HUES48 (cell line): ENCODE measurements at regions not wholly inside any gene's neighbourhood (a gene's known extent, or its start where the extent isn't known, plus 50 kb on each side); places are given as distances from the start of the nearest gene placed in this dataset.

Source experiments
- H3K27ac ChIP-seq: one replicate; pipeline ENCODE4 v1.7.0; 2013; ENCODE audit warnings: low read depth, low read length, inconsistent platforms
- H3K27me3 ChIP-seq: 2 replicates; pipeline ENCODE4 v1.6.1; 2013; ENCODE audit warnings: mild to moderate bottlenecking, low read length; ENCODE audit not compliant: control insufficient read depth, insufficient read depth
- H3K36me3 ChIP-seq: 2 replicates; pipeline ENCODE4 v1.6.1; 2013; ENCODE audit warnings: low read length; ENCODE audit not compliant: control insufficient read depth, insufficient read depth
- H3K4me1 ChIP-seq: 2 replicates; pipeline ENCODE4 v1.6.1; 2013; ENCODE audit warnings: mild to moderate bottlenecking, low read length; ENCODE audit not compliant: control insufficient read depth, insufficient read depth
- H3K4me3 ChIP-seq: 2 replicates; pipeline ENCODE4 v1.5.1; 2013; ENCODE audit warnings: mild to moderate bottlenecking, low read depth, low read length
- H3K9ac ChIP-seq: 2 replicates; pipeline ENCODE4 v1.6.1; 2013; ENCODE audit warnings: mild to moderate bottlenecking, low read depth, low read length, moderate library complexity
- H3K9me3 ChIP-seq: 2 replicates; pipeline ENCODE4 v1.6.1; 2013; ENCODE audit warnings: low read length; ENCODE audit not compliant: control insufficient read depth, insufficient read depth

DNA sequence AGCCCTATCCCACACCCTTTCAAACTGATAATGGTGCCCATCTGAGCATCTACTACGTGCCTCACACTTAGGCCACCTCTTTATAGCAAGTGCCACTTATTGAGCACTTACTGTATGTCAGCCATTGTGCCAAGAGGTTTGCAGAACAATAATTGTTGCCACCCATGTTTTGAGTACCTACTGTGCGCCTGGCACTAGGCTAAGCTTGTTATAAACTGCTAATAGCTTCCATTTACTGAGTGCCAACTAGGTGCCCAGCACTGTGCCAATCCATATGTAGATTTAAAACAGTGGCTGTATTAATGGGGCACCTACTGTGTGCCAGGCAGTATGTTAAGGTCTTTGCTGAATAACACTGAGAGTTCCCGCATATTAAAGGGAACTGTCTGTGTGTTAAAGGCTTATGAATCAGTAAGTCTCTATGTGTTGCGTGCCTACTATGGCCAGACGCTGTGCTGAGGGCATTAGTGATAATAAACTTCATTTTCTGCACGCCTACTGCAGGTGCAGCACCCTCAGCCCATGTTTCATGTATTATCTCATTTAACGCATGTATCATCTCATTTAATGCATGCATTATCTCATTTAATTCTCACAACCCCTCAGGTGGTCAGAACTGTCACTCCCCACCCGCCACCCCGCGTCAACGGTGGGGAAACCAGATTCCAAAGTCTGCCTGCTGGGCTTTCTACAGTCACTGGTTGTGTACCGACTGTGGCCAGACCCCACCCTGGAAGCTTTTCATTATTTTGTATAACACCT is 105.0 kb downstream of the PTPRS start:
- Histone ChIP-seq H3K36me3 (peaks cover 36% of the 10 kb centered on the region), H3K4me1 (no peaks in the 10 kb centered on the region; the same call in 1 of the 2 replicates), H3K9ac (no peak overlapping the region), H3K4me3 (no peak overlapping the region), H3K27ac (no peak overlapping the region), H3K9me3 (no peaks in the 10 kb centered on the region), H3K27me3 (no peaks in the 10 kb centered on the region)

DNA sequence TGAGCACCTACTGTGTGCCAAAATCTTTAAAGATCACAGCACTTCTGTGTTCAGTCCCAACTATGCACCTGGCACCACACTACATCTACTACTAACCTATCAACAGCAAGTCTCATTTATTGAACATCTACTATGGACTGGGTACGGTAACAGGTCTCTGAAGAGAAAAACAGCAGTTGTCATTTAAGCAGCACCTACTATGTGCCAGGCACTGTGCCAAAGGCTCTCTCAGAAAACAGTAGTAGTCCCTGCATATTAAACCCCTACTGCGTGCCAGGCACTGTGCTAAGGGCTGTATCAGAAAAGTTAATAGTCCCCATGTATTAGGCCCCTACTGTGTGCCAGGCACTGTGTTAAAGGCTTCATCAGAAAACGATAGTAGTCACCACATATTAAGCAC is 106.2 kb downstream of the PTPRS start:
- H3K9ac ChIP-seq = no peak overlapping the region
- H3K4me3 ChIP-seq = no peak overlapping the region
- no peaks in the 10 kb centered on the region for H3K9me3 ChIP-seq
- H3K4me1 ChIP-seq = no peaks in the 10 kb centered on the region; the same call in 1 of the 2 replicates
- H3K36me3 ChIP-seq = peaks cover 38% of the 10 kb centered on the region
- H3K27me3 ChIP-seq = no peaks in the 10 kb centered on the region
- H3K27ac ChIP-seq = no peak overlapping the region

DNA sequence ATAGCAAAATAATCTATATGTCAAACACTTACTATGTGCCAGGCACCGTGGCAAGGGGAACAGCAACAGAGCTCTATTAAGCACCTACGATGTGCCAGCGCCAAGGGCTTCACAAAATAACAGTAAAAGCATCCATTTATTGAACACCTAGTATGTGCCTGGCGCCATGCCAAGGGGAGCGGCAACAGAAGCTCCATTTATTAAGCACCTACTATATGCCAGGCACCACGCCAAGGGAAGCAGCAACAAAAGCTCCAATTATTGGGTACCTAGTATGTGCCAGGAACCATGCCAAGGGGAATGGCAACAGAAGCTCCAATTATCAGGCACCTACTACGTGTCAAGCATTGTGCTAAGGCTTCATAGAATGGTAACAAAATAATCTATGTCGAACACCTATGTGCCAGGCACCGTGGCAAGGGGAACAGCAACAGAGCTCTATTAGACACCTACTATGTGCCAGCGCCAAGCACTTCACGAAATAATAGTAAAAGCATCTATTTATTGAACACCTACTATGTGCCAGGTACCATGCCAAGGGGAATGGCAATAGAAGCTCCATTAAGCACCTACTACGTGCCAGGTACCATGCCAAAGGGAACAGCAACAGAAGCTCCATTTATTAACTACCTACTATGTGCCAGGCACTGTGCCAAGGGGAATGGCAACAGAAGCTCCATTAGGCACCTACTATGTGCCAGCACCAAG is 107.7 kb downstream of the PTPRS start:
- Histone ChIP-seq H3K27me3 (no peaks in the 10 kb centered on the region), H3K36me3 (peaks cover 26% of the 10 kb centered on the region), H3K9me3 (no peaks in the 10 kb centered on the region), H3K27ac (no peak overlapping the region), H3K4me1 (no peaks in the 10 kb centered on the region), H3K4me3 (no peak overlapping the region), H3K9ac (no peak overlapping the region)

DNA sequence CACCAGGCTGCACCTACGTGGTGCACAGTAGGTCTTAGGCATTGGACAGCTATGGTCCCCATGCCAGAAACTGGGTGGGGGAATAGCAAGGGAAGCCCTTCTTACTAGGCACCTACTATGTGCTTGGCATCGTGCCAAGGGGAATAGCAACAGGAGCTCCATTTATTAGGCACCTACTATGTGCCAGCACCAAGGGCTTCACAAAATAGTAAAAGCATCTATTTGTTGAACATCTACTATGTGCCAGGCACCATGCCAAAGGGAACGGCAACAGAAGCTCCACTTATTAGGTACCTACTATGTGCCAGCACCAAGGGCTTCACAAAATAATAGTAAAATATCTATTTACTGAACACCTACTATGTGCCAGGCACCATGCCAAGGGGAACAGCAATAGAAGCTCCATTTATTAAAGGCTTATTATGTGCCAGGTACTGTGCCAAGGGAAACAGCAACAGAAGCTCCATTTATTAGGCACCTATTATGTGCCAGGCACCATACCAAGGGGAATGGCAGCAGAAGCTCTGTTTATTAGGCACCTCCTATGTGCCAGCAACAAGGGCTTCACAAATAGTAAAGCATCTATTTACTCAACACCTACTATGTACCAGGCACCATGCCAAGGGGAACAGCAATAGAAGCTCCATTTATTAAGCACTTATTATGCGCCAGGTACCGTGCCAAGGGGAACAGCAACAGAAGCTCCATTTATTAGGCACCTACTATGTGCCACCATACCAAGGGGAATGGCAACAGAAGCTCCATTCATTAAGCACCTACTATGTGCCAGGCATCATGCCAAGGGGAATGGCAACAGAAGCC is 108.5 kb downstream of the PTPRS start:
- H3K27ac ChIP-seq = no peak overlapping the region
- H3K9me3 ChIP-seq = no peaks in the 10 kb centered on the region
- peaks cover 26% of the 10 kb centered on the region for H3K36me3 ChIP-seq
- H3K27me3 ChIP-seq = no peaks in the 10 kb centered on the region
- no peaks in the 10 kb centered on the region for H3K4me1 ChIP-seq
- no peak overlapping the region for H3K9ac ChIP-seq
- no peak overlapping the region for H3K4me3 ChIP-seq

DNA sequence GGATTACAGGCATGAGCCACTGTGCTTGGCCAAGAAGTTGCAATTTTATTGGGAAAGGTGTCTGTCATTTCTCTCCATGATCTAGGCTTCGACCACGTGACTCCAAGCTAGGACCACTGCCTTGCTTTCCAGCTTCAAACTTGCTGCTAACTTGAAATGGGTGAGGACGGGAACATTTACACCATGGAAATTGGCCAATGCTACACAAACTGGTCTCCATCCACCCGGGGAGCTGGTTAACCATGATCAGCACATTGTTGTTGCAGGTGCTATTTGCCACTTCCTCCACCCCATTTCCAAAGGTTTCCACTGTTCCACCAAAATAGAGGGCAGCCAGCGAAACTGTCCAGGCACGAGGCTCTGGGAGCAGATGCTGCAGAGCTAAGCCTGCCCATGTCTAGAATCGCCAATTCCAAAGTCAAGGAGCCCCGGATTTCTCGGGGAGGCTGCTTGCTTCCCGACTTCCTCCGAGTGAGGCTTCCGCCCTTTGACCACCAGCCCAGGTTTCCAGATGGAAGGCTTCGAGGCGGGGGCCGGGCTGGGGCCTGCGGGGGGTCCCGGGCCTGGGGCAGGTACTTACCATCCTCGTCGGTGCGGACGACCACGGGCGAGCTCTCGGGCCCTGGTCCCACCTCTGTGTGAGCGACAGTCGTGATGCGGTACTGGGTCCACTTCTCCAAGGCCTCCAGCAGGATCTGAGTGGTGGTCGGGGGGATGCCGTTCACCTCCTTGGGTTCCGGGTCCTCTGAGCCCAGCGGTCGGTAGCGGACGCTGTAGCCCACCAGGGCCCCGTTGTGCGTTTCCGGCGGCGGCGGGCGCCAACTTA is 109.7 kb downstream of the PTPRS start:
- no peaks in the 10 kb centered on the region for H3K27me3 ChIP-seq
- H3K36me3 ChIP-seq = peaks cover 17% of the 10 kb centered on the region
- no peak overlapping the region for H3K4me3 ChIP-seq
- no peak overlapping the region for H3K27ac ChIP-seq
- no peak overlapping the region for H3K9ac ChIP-seq
- H3K9me3 ChIP-seq = no peaks in the 10 kb centered on the region
- H3K4me1 ChIP-seq = no peaks in the 10 kb centered on the region

DNA sequence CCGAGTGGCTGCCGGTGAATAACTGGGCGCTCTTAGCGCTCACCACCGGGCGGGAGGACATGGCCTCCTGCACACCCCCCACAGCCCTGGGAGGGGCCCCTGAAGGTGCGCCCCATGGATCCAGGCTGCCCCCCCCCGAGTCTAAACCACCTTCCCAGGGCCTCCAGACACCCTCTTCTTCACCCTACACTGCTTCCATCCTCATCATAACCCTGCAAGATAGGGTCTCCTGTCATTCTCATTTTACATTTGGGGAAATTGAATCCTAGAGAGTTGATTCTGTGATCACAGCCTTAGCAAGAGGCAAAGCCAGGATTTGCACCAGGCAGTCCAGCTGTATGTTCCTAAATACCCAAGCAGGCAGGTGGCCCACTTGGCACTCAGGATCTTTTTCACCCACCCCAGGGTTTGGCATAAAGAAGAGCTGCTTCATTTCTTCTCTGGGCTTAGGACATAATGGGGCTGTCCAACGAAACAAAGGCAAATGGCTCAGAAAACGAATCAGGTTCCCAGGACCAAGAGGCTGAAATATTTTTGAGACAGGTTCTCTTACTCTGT is 110.8 kb downstream of the PTPRS start:
- no peak overlapping the region for H3K4me3 ChIP-seq
- H3K27me3 ChIP-seq = no peaks in the 10 kb centered on the region
- H3K9ac ChIP-seq = no peak overlapping the region
- H3K9me3 ChIP-seq = no peaks in the 10 kb centered on the region
- peaks cover 25% of the 10 kb centered on the region for H3K36me3 ChIP-seq
- no peaks in the 10 kb centered on the region for H3K4me1 ChIP-seq
- no peak overlapping the region for H3K27ac ChIP-seq

DNA sequence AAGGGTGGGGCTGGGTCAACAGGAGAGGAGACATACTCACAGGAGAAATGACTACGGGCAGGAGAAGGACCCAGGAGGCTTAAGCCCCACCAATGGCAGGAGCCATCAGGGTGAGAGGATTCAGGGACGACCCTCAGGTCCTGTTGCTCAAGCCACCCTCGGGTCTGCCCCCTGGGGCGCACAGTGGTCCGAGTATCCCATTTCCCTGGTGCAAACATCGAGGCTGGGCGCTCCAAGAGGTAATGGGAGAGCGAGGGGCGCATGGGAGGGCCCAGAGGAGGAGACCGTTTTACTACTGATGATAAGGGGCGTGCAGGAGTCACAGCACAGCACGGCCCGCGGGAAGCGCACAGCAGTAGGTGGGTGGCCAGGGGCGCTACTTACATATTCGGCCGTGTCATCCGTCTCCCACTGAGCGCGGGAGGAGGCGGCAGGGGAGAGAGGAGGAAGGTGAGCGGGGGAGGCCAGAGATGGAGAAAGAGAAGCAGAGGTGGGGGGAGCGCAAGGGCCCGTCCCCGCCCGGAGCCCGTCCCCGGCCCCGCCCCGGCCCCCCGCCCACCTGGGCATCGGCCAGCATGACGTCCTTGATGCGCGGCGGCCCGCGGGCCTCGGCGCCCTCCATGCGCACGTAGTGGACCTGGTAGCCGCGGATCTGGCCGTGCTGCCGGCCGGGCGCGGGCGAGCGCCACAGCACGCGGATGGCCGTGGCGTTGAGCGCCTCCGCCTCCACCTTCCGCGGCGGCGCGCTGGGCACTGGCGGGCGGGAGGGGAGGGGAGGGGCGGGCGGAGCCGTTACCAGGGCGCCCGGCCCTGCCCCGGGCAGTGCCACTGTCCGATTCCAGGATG is 111.5 kb downstream of the PTPRS start:
- Histone ChIP-seq H3K4me1 (no peaks in the 10 kb centered on the region), H3K27ac (no peak overlapping the region), H3K9me3 (no peaks in the 10 kb centered on the region), H3K4me3 (no peak overlapping the region), H3K36me3 (peaks cover 26% of the 10 kb centered on the region), H3K27me3 (no peaks in the 10 kb centered on the region), H3K9ac (no peak overlapping the region)

DNA sequence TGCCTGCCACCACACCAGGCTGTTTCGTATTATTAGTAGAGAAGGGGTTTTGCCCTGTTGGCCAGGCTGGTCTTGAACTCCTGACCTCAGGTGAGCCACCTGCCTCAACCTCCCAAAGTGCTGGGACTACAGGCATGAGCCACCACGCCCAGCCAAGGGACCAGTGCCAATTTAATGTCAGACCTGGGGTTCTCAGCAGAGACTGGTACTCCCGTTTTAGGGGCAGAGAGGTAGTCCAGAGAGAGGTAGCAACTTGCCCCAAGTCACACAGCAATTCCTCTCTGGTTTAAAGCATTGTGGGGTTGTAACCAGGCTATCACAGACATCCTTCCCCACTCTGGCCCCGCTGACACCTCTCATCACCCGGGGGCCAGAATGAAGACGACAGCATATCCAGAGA is 112.1 kb downstream of the PTPRS start:
- no peaks in the 10 kb centered on the region for H3K9me3 ChIP-seq
- H3K36me3 ChIP-seq = peaks cover 27% of the 10 kb centered on the region
- no peaks in the 10 kb centered on the region for H3K4me1 ChIP-seq
- no peak overlapping the region for H3K4me3 ChIP-seq
- H3K27me3 ChIP-seq = no peaks in the 10 kb centered on the region
- H3K27ac ChIP-seq = no peak overlapping the region
- no peak overlapping the region for H3K9ac ChIP-seq

DNA sequence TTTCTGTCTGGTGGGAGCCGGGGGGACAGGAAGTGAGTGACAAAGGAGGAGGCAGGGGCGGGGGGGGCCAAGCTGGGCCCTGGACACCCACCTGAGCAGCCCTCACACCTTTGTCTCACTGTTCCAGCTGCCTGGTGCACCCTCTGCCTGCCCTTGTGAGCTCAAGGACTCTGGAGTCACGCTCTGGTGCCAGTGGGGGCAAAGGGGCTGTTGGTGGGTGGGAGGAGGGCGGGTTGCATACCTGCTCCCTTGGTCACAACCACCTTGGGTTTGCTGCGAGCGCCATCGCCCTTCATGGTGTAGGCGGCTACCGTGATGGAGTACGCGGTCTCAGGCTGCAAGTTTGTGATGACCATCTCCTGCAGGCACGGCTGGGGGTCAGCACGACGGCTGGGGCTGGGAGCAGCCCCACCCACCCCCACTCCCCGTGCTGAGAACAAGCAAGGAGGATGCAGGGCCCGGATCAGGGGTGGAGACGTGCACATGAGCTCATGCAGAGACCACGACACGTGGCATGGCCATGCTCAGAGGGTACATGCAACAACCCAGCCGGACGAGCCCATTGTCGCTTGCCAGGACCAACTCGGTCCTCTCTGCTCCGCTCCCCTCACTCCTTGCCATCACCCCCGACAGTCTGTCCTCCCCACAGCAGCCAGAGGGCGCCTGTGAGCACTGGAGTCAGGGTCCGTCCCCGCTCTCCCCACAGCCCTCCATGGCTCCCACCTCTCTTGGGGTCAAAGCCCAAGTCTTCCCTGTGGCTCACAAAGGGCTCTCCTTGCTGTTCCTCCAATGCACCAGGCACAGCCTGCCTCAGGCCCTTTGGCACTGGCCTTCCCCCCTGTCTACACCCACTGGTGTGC is 114.9 kb downstream of the PTPRS start:
- Histone ChIP-seq H3K27ac (no peak overlapping the region), H3K4me3 (no peak overlapping the region), H3K9ac (no peak overlapping the region), H3K27me3 (no peaks in the 10 kb centered on the region), H3K4me1 (no peaks in the 10 kb centered on the region), H3K9me3 (no peaks in the 10 kb centered on the region), H3K36me3 (peaks cover 42% of the 10 kb centered on the region)
